ENCODE measurements at regions not wholly inside any gene's neighbourhood (a gene's known extent, or its start where the extent isn't known, plus 50 kb on each side); places are given as distances from the start of the nearest gene placed in this dataset.
"Not testable (repeated sequence)": the region's sequence is repeated elsewhere in the genome, so short reads cannot be mapped to it uniquely, and the experiment has no call there.

GRCh38 chr21:13974582-13974981 lies 236.2 kb downstream of the LIPI start:
- not testable (repeated sequence) for TF ChIP-seq CTCF, POLR2A (IDR thresholded peaks at IDR 0.05)

Data from breast epithelium (tissue), 3 donors.